Activated T-cell treated with anti-CD3 and anti-CD28 coated beads, Interleukin-2, amount 50 U/mL, for 72 hours (primary cell): ENCODE measurements at regions not wholly inside any gene's neighbourhood (a gene's known extent, or its start where the extent isn't known, plus 50 kb on each side); places are given as distances from the start of the nearest gene placed in this dataset.
"Not testable (repeated sequence)": the region's sequence is repeated elsewhere in the genome, so short reads cannot be mapped to it uniquely, and the experiment has no call there.

Experiments
- ATAC-seq, 2 donors: fragments of 150-1000 bp; cut with Tn5 transposase; replicated peaks in 1 of 2; 2 replicates each; pipeline ENCODE4 v1.10.0; 2021; ENCODE audit warnings: moderate library complexity in 2 of 2, mild to moderate bottlenecking in 1 of 2
- DNase-seq, 2 donors: peaks; one replicate each; pipeline ENCODE4 v3.0.0; 2021 to 2022; ENCODE audit warnings: mixed read lengths in 1 of 2
- H3K27ac Mint-ChIP-seq: one replicate; pipeline ENCODE4 v1.8.0; 2022; ENCODE audit warnings: mild to moderate bottlenecking, moderate library complexity, mixed read lengths
- H3K27me3 Mint-ChIP-seq: one replicate; pipeline ENCODE4 v1.8.0; 2022; ENCODE audit warnings: low read depth, mixed read lengths
- H3K36me3 Mint-ChIP-seq, 2 donors: one replicate each; pipeline ENCODE4 v1.8.0; 2022; ENCODE audit warnings: mixed read lengths in 2 of 2, mild to moderate bottlenecking in 1 of 2; ENCODE audit not compliant: insufficient read depth in 2 of 2
- H3K4me1 Mint-ChIP-seq: one replicate; pipeline ENCODE4 v1.8.0; 2022; ENCODE audit warnings: low read depth, mixed read lengths
- H3K4me3 Mint-ChIP-seq, 2 donors: one replicate each; pipeline ENCODE4 v1.8.0; 2022; ENCODE audit warnings: mild to moderate bottlenecking in 2 of 2, mixed read lengths in 2 of 2, moderate library complexity in 2 of 2
- H3K9me3 Mint-ChIP-seq, 2 donors: one replicate each; pipeline ENCODE4 v1.8.0; 2022; ENCODE audit warnings: mixed read lengths in 2 of 2

GRCh38 chr1:105565006-105565405 lies 1491.5 kb upstream of the PRMT6 start:
- no peaks in the 10 kb centered on the region for H3K27me3 Mint-ChIP-seq
- no peak overlapping the region for H3K27ac Mint-ChIP-seq
- no peak overlapping the region for H3K4me3 Mint-ChIP-seq
- ATAC-seq (no peak), DNase-seq (no peak)
- peaks cover 1 to 4% of the 10 kb centered on the region in 2 donors for H3K9me3 Mint-ChIP-seq
- H3K36me3 Mint-ChIP-seq: no peaks in the 10 kb centered on the region
- H3K4me1 Mint-ChIP-seq: no peaks in the 10 kb centered on the region

- no peak for ATAC-seq
- H3K27ac Mint-ChIP-seq: no peak overlapping the region
- no peak overlapping the region for H3K4me3 Mint-ChIP-seq
- H3K27me3 Mint-ChIP-seq: no peaks in the 10 kb centered on the region
- peaks cover 3% of the 10 kb centered on the region in 2 donors for H3K9me3 Mint-ChIP-seq
- H3K4me1 Mint-ChIP-seq: no peaks in the 10 kb centered on the region
- no peak for DNase-seq
- H3K36me3 Mint-ChIP-seq: no peaks in the 10 kb centered on the region
Observed at GRCh38 chr1:105585791-105586190, 1470.7 kb upstream of the PRMT6 start.

- Mint-ChIP-seq H3K4me3 (no peak overlapping the region), H3K36me3 (peaks cover 0 to 2% of the 10 kb centered on the region in 2 donors), H3K27ac (no peak overlapping the region), H3K4me1 (no peaks in the 10 kb centered on the region), H3K27me3 (no peaks in the 10 kb centered on the region), H3K9me3 (peaks cover 11 to 16% of the 10 kb centered on the region in 2 donors)
- DNase-seq (no peak), ATAC-seq (no peak)
Observed at GRCh38 chr1:105591681-105592080, 1464.8 kb upstream of the PRMT6 start.

GRCh38 chr1:105608713-105609112 lies 1447.8 kb upstream of the PRMT6 start:
- H3K4me3 Mint-ChIP-seq: no peak overlapping the region
- no peaks in the 10 kb centered on the region for H3K36me3 Mint-ChIP-seq
- ATAC-seq (no peak), DNase-seq (no peak)
- H3K27me3 Mint-ChIP-seq: no peaks in the 10 kb centered on the region
- no peaks in the 10 kb centered on the region for H3K4me1 Mint-ChIP-seq
- peaks cover 6 to 8% of the 10 kb centered on the region in 2 donors for H3K9me3 Mint-ChIP-seq
- H3K27ac Mint-ChIP-seq: no peak overlapping the region

DNA sequence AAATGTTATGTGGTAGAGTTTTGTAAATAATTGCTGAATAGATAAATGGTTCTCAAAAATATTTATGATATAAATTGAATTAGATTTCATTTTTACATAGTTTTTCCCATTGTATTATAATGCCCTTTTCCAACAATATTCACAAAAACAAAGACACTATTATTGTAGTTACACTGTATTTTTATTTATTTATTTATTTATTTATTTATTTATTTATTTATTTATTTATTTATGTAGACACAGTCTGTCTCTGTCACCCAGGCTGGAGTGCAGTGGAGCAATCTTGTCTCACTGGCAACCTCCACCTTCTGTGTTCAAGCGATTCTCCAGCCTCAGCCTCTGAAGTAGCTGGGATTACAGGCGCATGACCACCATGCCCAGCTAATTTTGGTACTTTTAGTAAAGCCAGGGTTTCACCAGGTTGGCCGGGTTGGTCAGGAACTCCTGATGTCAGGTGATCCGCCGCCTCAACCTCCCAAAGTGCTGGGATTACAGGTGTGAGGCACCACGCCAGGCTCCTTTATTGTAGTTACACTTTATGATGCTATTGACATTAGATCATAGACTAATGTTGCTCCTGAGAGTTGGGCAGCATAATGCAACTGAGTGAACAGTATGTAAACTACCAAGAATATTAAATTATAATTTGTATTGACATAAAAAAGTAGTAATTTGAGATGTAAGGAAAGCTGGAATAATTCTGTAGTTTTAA lies 1430.0 kb upstream of the PRMT6 start:
- no peak for ATAC-seq
- Mint-ChIP-seq H3K27me3 (no peaks in the 10 kb centered on the region), H3K4me1 (no peaks in the 10 kb centered on the region), H3K36me3 (no peaks in the 10 kb centered on the region), H3K27ac (no peak overlapping the region), H3K9me3 (peaks cover 8 to 9% of the 10 kb centered on the region in 2 donors), H3K4me3 (no peak overlapping the region)
- DNase-seq: no peak

GRCh38 chr1:105631153-105631744 lies 1425.2 kb upstream of the PRMT6 start:
- H3K4me1 Mint-ChIP-seq, DNase-seq, H3K27me3 Mint-ChIP-seq, H3K4me3 Mint-ChIP-seq, H3K27ac Mint-ChIP-seq, ATAC-seq, H3K36me3 Mint-ChIP-seq: not testable (repeated sequence)
- peaks cover 4 to 11% of the 10 kb centered on the region in 2 donors for H3K9me3 Mint-ChIP-seq

GRCh38 chr1:105632342-105633196 lies 1423.9 kb upstream of the PRMT6 start:
- Mint-ChIP-seq H3K4me1 (no peaks in the 10 kb centered on the region), H3K9me3 (peaks cover 4 to 11% of the 10 kb centered on the region in 2 donors), H3K4me3 (no peak overlapping the region), H3K36me3 (peaks cover 0 to 2% of the 10 kb centered on the region in 2 donors), H3K27ac (no peak overlapping the region), H3K27me3 (no peaks in the 10 kb centered on the region)
- no peak for ATAC-seq
- no peak for DNase-seq

DNA sequence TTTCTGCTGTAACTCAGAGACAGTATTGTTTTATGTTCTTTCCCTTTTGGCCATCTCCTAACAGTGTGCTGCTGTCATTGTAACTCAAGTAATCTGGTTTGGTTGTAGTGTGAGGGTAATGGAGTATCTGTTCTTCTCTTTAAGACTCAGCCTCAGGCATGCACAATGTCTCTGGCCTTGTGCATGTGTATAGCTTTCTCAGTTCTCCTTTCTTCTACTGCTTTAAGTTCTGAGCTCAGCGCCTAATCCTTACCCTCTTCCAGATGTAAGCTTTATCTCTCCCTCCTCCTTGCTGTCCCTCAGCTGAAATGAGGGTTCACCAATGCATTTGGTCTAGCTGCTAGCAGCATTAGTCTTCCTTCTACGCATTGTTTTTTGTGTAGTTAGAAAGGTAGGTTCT lies 1420.4 kb upstream of the PRMT6 start:
- peaks cover 7 to 10% of the 10 kb centered on the region in 2 donors for H3K9me3 Mint-ChIP-seq
- no peak overlapping the region for H3K4me3 Mint-ChIP-seq
- no peak for ATAC-seq
- H3K36me3 Mint-ChIP-seq: peaks cover 0 to 2% of the 10 kb centered on the region in 2 donors
- no peaks in the 10 kb centered on the region for H3K27me3 Mint-ChIP-seq
- H3K4me1 Mint-ChIP-seq: no peaks in the 10 kb centered on the region
- no peak for DNase-seq
- H3K27ac Mint-ChIP-seq: no peak overlapping the region

GRCh38 chr1:105641407-105641806 lies 1415.1 kb upstream of the PRMT6 start:
- no peaks in the 10 kb centered on the region for H3K27me3 Mint-ChIP-seq
- no peak for DNase-seq
- H3K4me3 Mint-ChIP-seq: no peak overlapping the region
- ATAC-seq: no peak
- no peaks in the 10 kb centered on the region for H3K4me1 Mint-ChIP-seq
- peaks cover 6 to 11% of the 10 kb centered on the region in 2 donors for H3K9me3 Mint-ChIP-seq
- H3K27ac Mint-ChIP-seq: no peak overlapping the region
- no peaks in the 10 kb centered on the region for H3K36me3 Mint-ChIP-seq

DNA sequence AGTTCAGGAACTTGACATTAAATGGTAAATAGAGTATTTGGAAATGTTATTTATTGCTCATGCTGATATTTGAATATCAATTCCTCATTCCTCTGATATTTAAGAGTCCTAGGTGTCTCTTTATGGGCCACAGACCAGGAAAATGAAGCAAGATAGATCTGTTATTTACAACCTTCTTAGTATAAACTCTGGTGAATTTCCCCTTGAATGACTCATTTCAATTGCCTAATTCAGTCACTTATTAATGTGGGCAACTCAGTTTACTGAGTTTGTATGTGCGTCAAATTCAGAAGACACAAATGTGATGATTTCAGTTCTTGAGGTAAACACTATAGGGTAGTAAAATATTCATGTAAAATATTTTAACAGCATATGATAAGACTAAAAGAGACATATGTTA lies 1404.4 kb upstream of the PRMT6 start:
- Mint-ChIP-seq H3K27ac (no peak overlapping the region), H3K9me3 (peaks cover 6 to 7% of the 10 kb centered on the region in 2 donors), H3K36me3 (peaks cover 0 to 2% of the 10 kb centered on the region in 2 donors), H3K4me1 (no peaks in the 10 kb centered on the region), H3K4me3 (no peak overlapping the region), H3K27me3 (no peaks in the 10 kb centered on the region)
- DNase-seq (no peak), ATAC-seq (no peak)

GRCh38 chr1:105655032-105655431 lies 1401.4 kb upstream of the PRMT6 start:
- Mint-ChIP-seq H3K4me1 (no peaks in the 10 kb centered on the region), H3K36me3 (peaks cover 0 to 2% of the 10 kb centered on the region in 2 donors), H3K9me3 (peaks cover 6 to 8% of the 10 kb centered on the region in 2 donors), H3K4me3 (no peak overlapping the region), H3K27me3 (no peaks in the 10 kb centered on the region), H3K27ac (no peak overlapping the region)
- no peak for DNase-seq
- no peak for ATAC-seq

DNA sequence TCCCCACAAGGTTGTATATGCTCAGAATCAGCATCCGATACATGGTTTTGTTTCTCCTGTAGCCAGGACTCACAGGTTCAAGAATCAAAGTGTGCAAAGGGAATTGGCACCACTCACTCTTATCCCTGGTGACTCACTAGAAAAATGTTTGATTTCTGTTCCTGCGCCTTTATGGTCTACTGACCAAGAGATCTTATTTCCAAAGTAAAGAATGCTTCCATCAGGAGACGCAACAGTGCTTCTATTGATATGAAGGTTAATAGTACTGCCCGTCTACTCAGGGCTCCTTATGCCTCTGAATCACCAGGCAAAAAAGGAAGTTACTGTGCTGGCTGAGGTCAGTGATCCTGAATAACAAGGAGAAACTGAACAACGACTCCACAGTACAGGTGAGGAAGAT lies 1392.0 kb upstream of the PRMT6 start:
- no peak for ATAC-seq
- Mint-ChIP-seq H3K9me3 (peaks cover 7 to 8% of the 10 kb centered on the region in 2 donors), H3K4me3 (no peak overlapping the region), H3K4me1 (no peaks in the 10 kb centered on the region), H3K27me3 (no peaks in the 10 kb centered on the region), H3K36me3 (peaks cover 0 to 1% of the 10 kb centered on the region in 2 donors), H3K27ac (no peak overlapping the region)
- DNase-seq: no peak

GRCh38 chr1:105678334-105678733 lies 1378.1 kb upstream of the PRMT6 start:
- ATAC-seq (no peak), DNase-seq (no peak)
- Mint-ChIP-seq H3K4me3 (no peak overlapping the region), H3K36me3 (peaks cover 0 to 2% of the 10 kb centered on the region in 2 donors), H3K9me3 (peaks cover 5 to 7% of the 10 kb centered on the region in 2 donors), H3K27ac (no peak overlapping the region), H3K27me3 (no peaks in the 10 kb centered on the region), H3K4me1 (no peaks in the 10 kb centered on the region)
